Naive B cell (primary cell): ENCODE measurements at regions not wholly inside any gene's neighbourhood (a gene's known extent, or its start where the extent isn't known, plus 50 kb on each side); places are given as distances from the start of the nearest gene placed in this dataset.

Experiments
- ATAC-seq, 2 donors: fragments of 150-1000 bp; cut with Tn5 transposase; 2 replicates each; pipeline ENCODE4 v1.10.0; 2021; ENCODE audit warnings: low read depth in 2 of 2, mild to moderate bottlenecking in 2 of 2, moderate library complexity in 2 of 2
- DNase-seq: peaks from one replicate; pipeline ENCODE4 v3.0.0; 2022
- H3K27ac Mint-ChIP-seq, 6 donors: one replicate each; pipeline ENCODE4 v1.8.0; 2020 to 2022; ENCODE audit warnings: mild to moderate bottlenecking in 6 of 6, mixed read lengths in 6 of 6, moderate library complexity in 5 of 6, inconsistent platforms in 2 of 6
- H3K27me3 Mint-ChIP-seq, 3 donors: one replicate each; pipeline ENCODE4 v1.8.0; 2021 to 2022; ENCODE audit warnings: mixed read lengths in 3 of 3, mild to moderate bottlenecking in 1 of 3
- H3K36me3 Mint-ChIP-seq, 2 donors: one replicate each; pipeline ENCODE4 v1.8.0; 2020 to 2022; ENCODE audit warnings: mixed read lengths in 2 of 2, inconsistent platforms in 1 of 2, mild to moderate bottlenecking in 1 of 2
- H3K4me1 Mint-ChIP-seq, 3 donors: one replicate each; pipeline ENCODE4 v1.8.0; 2020 to 2022; ENCODE audit warnings: mixed read lengths in 3 of 3, inconsistent platforms in 1 of 3, mild to moderate bottlenecking in 1 of 3, moderate library complexity in 1 of 3
- H3K4me3 Mint-ChIP-seq, 8 donors: one replicate each; pipeline ENCODE4 v1.8.0; 2020 to 2022; ENCODE audit warnings: mild to moderate bottlenecking in 8 of 8, mixed read lengths in 8 of 8, moderate library complexity in 8 of 8, inconsistent platforms in 2 of 8
- H3K9me3 Mint-ChIP-seq, 7 donors: one replicate each; pipeline ENCODE4 v1.8.0; 2020 to 2022; ENCODE audit warnings: mixed read lengths in 7 of 7, mild to moderate bottlenecking in 5 of 7, inconsistent platforms in 2 of 7, moderate library complexity in 1 of 7

GRCh38 chr14:58805605-58806409, 168.0 kb downstream of the DACT1 start:
- Mint-ChIP-seq H3K27ac (no peak overlapping the region), H3K9me3 (peaks cover 0 to 14% (median 3%) of the 10 kb centered on the region in 7 donors), H3K36me3 (no peaks in the 10 kb centered on the region), H3K4me1 (no peaks in the 10 kb centered on the region), H3K27me3 (peaks cover 0 to 5% (median 0%) of the 10 kb centered on the region in 3 donors), H3K4me3 (no peak overlapping the region)
- DNase-seq (no peak), ATAC-seq (no peak)

DNA sequence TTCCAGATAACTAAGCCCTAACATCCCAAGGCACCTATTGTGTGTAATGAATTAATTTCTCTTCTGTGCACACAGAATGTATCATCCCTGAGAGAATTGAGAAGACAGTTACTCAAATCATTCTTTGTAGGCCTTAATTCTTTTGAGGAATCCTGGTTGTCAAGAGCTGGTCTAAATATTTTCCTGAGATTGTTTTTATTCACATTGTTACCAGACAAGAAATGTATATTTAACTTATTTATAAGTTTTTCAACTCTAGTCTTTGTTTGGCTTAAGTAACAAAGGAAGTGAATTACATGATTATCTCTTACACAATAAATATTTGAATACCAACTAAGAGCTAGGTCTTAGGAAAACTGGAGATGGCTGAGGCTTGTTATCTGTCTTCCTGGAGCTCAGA, 169.4 kb downstream of the DACT1 start:
- DNase-seq: no peak

GRCh38 chr14:58808828-58809227, 171.1 kb downstream of the DACT1 start:
- Mint-ChIP-seq H3K36me3 (no peaks in the 10 kb centered on the region), H3K4me1 (no peaks in the 10 kb centered on the region), H3K27ac (no peak overlapping the region), H3K4me3 (no peak overlapping the region), H3K27me3 (peaks cover 0 to 5% (median 0%) of the 10 kb centered on the region in 3 donors), H3K9me3 (peaks cover 0 to 14% (median 0%) of the 10 kb centered on the region in 7 donors)
- ATAC-seq (no peak), DNase-seq (no peak)

More for the DNA sequence above, 169.4 kb downstream of the DACT1 start:
- no peak overlapping the region for H3K4me3 Mint-ChIP-seq
- ATAC-seq: no peak
- no peaks in the 10 kb centered on the region for H3K4me1 Mint-ChIP-seq
- H3K27me3 Mint-ChIP-seq: peaks cover 0 to 5% (median 0%) of the 10 kb centered on the region in 3 donors
- no peak overlapping the region for H3K27ac Mint-ChIP-seq
- H3K36me3 Mint-ChIP-seq: no peaks in the 10 kb centered on the region
- H3K9me3 Mint-ChIP-seq: peaks cover 0 to 14% (median 3%) of the 10 kb centered on the region in 7 donors

- no peak for DNase-seq
- no peak overlapping the region for H3K27ac Mint-ChIP-seq
- peaks cover 0 to 14% (median 0%) of the 10 kb centered on the region in 7 donors for H3K9me3 Mint-ChIP-seq
- H3K4me3 Mint-ChIP-seq: no peak overlapping the region
- no peak for ATAC-seq
- H3K36me3 Mint-ChIP-seq: no peaks in the 10 kb centered on the region
- peaks cover 0 to 5% (median 0%) of the 10 kb centered on the region in 3 donors for H3K27me3 Mint-ChIP-seq
- no peaks in the 10 kb centered on the region for H3K4me1 Mint-ChIP-seq
These were observed 171.8 kb downstream of the DACT1 start for GRCh38 chr14:58809520-58809919.

DNA sequence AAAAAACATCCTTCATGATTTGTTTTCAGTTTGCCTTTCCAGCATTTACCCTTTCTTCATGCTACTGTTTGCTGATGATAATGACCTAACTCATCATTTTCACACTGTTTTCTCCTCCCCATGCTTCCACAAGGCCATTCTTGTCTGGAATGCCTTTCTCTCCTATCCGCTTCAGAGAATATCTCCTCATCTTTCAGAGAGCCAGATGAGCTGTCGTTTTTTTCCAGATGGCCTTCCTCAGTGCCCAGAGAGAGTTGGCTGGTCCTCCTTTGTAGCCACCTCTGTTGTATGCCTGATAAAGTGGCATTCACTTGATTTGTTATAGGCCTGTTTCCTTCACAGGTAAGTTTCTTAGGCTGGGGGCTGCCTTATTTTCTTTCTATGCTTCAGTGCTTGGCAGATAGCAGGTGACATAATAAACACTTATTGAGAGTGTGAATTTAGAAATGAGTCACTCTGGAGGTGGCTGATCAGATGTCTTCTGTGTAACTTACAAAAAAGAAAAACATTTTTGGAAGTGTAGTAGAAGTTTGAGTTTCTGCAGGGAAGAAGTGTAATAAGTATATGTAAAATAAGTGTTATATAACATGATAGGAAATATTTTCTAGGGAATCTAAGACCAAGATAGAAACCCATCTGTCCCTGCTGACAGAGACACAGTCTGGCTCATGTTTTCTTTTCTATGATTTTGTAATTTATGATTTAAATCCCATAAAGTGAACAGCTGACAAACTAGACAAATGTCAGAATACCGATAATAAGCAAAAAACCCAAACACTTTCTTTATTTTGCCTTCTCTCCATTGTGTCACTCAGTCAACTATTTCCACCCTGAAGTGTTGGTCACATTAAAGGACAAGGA, 174.5 kb downstream of the DACT1 start:
- Mint-ChIP-seq H3K27me3 (peaks cover 0 to 5% (median 0%) of the 10 kb centered on the region in 3 donors), H3K27ac (no peak overlapping the region), H3K9me3 (peaks cover 0 to 14% (median 0%) of the 10 kb centered on the region in 7 donors), H3K4me1 (no peaks in the 10 kb centered on the region), H3K36me3 (no peaks in the 10 kb centered on the region), H3K4me3 (no peak overlapping the region)
- DNase-seq: no peak
- no peak for ATAC-seq

- Mint-ChIP-seq H3K36me3 (no peaks in the 10 kb centered on the region), H3K4me1 (no peaks in the 10 kb centered on the region), H3K27ac (no peak overlapping the region), H3K4me3 (no peak overlapping the region), H3K27me3 (peaks cover 0 to 5% (median 0%) of the 10 kb centered on the region in 3 donors), H3K9me3 (peaks cover 0 to 14% (median 0%) of the 10 kb centered on the region in 7 donors)
- ATAC-seq: no peak
- no peak for DNase-seq
These were observed 176.0 kb downstream of the DACT1 start for GRCh38 chr14:58813745-58814144.

- no peak overlapping the region for H3K4me3 Mint-ChIP-seq
- no peak for DNase-seq
- H3K36me3 Mint-ChIP-seq: no peaks in the 10 kb centered on the region
- peak overlapping the region in 1 of 6 donors; percentile 16 for H3K27ac Mint-ChIP-seq
- peaks cover 0 to 5% (median 0%) of the 10 kb centered on the region in 3 donors for H3K27me3 Mint-ChIP-seq
- peaks cover 0 to 12% (median 0%) of the 10 kb centered on the region in 7 donors for H3K9me3 Mint-ChIP-seq
- no peaks in the 10 kb centered on the region for H3K4me1 Mint-ChIP-seq
- ATAC-seq: no peak
These were observed 176.7 kb downstream of the DACT1 start for GRCh38 chr14:58814466-58814865.

GRCh38 chr14:58815161-58815701, 177.5 kb downstream of the DACT1 start:
- H3K27ac Mint-ChIP-seq: no peak overlapping the region
- H3K4me1 Mint-ChIP-seq: no peaks in the 10 kb centered on the region
- H3K36me3 Mint-ChIP-seq: no peaks in the 10 kb centered on the region
- DNase-seq: no peak
- H3K9me3 Mint-ChIP-seq: peaks cover 0 to 4% (median 0%) of the 10 kb centered on the region in 7 donors
- no peak for ATAC-seq
- peaks cover 0 to 5% (median 0%) of the 10 kb centered on the region in 3 donors for H3K27me3 Mint-ChIP-seq
- no peak overlapping the region for H3K4me3 Mint-ChIP-seq

DNA sequence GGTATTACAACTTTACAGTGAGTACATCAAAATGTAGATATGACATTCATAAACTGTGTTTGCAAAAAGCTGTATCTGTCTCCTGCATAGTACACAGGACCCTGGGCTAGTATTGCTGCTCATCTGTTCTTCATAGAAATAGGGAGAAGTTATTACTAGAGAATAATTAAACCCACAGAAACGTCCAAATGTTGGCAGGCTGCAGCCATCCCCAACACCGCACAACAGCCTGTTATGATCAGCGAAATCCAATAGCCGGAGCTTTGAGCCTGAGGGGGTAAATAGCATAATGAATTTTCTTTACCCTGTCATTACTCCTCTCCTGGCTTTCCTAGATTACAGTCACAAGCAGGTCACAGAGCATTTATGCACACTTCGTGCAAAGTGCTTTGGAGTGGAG, 178.0 kb downstream of the DACT1 start:
- no peaks in the 10 kb centered on the region for H3K36me3 Mint-ChIP-seq
- H3K4me3 Mint-ChIP-seq: no peak overlapping the region
- H3K27ac Mint-ChIP-seq: no peak overlapping the region
- DNase-seq (no peak), ATAC-seq (no peak)
- no peaks in the 10 kb centered on the region for H3K4me1 Mint-ChIP-seq
- no peaks in the 10 kb centered on the region for H3K9me3 Mint-ChIP-seq
- peaks cover 0 to 5% (median 0%) of the 10 kb centered on the region in 3 donors for H3K27me3 Mint-ChIP-seq

DNA sequence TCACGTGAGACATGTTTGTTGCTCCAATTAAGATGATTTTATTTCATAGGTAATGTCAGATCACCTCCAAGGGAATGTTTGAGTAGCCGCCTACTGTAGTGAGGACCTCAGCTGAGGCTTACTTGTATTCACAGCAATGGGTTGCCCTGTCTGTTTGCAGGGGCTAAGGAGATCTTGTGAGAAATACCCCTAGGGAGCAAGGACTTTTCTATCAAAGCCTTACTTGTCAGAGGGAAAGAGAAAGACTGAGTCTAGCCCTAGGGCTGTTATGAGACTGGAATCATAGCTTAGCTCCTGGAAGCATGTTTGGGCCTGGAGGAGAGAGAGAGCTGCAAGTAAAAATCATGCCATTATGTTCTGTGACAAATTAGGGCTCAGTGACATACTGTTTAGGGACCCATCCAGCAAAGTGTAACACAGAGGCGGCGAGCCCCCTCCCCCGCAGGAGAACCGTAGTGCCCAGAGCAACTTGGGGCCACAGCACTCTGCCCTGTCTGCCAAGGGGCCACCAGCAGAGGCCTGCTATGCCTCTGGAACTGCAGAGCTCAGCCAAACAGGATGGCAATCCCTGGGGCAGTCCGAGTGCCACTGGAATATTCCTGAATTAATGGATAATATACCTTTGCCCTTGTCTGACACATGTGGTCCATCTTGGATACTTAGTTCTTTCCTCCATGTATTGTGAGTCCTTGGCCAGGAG, 178.8 kb downstream of the DACT1 start:
- Mint-ChIP-seq H3K4me3 (no peak overlapping the region), H3K27me3 (peaks cover 0 to 5% (median 0%) of the 10 kb centered on the region in 3 donors), H3K9me3 (no peaks in the 10 kb centered on the region), H3K27ac (no peak overlapping the region), H3K36me3 (no peaks in the 10 kb centered on the region), H3K4me1 (no peaks in the 10 kb centered on the region)
- ATAC-seq (no peak), DNase-seq (no peak)

GRCh38 chr14:58817846-58818245, 180.1 kb downstream of the DACT1 start:
- Mint-ChIP-seq H3K27ac (no peak overlapping the region), H3K27me3 (peaks cover 0 to 5% (median 0%) of the 10 kb centered on the region in 3 donors), H3K4me3 (no peak overlapping the region), H3K4me1 (no peaks in the 10 kb centered on the region), H3K9me3 (no peaks in the 10 kb centered on the region), H3K36me3 (no peaks in the 10 kb centered on the region)
- no peak for ATAC-seq
- no peak for DNase-seq

GRCh38 chr14:58820032-58820431, 182.3 kb downstream of the DACT1 start:
- Mint-ChIP-seq H3K27me3 (peaks cover 0 to 5% (median 0%) of the 10 kb centered on the region in 3 donors), H3K27ac (no peak overlapping the region)

DNA sequence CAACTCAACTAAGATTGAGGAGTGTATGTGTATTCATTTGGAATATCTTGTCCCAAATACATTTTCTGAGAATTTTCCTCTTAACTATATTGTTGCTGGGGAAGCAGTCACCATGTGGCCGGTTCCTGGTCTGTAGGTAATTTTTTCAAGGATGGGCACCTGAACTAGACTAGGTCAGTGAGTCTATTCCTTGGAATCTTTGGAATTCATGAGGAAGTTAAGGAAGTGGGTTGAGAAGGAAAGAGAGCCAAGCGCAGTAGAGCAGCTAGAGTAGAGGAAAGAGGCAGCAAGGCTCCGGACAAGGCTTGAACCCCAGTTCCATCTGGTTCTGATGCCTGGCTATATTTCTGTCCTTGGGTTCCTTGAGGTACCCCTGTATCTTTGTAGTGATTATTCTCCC, 183.7 kb downstream of the DACT1 start:
- no peaks in the 10 kb centered on the region for H3K4me1 Mint-ChIP-seq
- ATAC-seq: no peak
- peaks cover 0 to 7% (median 3%) of the 10 kb centered on the region in 7 donors for H3K9me3 Mint-ChIP-seq
- peaks cover 0 to 1% (median 0%) of the 10 kb centered on the region in 3 donors for H3K27me3 Mint-ChIP-seq
- no peak overlapping the region for H3K4me3 Mint-ChIP-seq
- no peaks in the 10 kb centered on the region for H3K36me3 Mint-ChIP-seq
- no peak for DNase-seq
- no peak overlapping the region for H3K27ac Mint-ChIP-seq

More at GRCh38 chr14:58820032-58820431, 182.3 kb downstream of the DACT1 start:
- no peak for ATAC-seq
- no peaks in the 10 kb centered on the region for H3K36me3 Mint-ChIP-seq
- no peaks in the 10 kb centered on the region for H3K4me1 Mint-ChIP-seq
- DNase-seq: no peak
- no peaks in the 10 kb centered on the region for H3K9me3 Mint-ChIP-seq
- no peak overlapping the region for H3K4me3 Mint-ChIP-seq
